COR-L47 (cell line): ENCODE measurements at regions not wholly inside any gene's neighbourhood (a gene's known extent, or its start where the extent isn't known, plus 50 kb on each side); places are given as distances from the start of the nearest gene placed in this dataset.
A peak's percentile ranks its signal among the peaks of the same experiment; 100 is the strongest.
"Not testable (repeated sequence)": the region's sequence is repeated elsewhere in the genome, so short reads cannot be mapped to it uniquely, and the experiment has no call there.

ENCODE experiments used
- DNase-seq: peaks from one replicate; lab custom pipeline; 2025; lab: John Stamatoyannopoulos, UW

GRCh38 chr11:96447208-96448110 is 57.6 kb downstream of the JRKL start:
- DNase-seq, result no peak

DNA sequence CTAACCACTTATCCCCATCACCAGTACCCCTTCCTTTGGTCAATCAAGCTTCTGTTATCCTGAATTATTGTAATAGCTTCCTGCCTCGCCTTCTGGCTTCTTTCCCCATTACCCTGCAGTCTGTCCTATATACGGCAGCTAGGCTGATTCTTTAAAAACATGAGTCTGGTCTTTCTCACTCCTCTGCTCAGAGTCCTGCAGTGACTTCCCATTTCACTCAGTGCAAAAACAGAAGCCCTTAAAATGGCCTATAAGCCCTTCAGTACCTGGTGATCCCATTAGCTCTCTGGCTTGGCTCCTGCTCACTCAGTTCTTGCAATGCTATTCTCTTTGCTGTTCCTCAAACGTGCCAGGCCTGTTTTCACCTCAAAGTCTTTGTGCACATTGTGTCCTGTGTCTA is 58.4 kb downstream of the JRKL start:
- DNase-seq, result no peak

GRCh38 chr11:96456111-96456510 is 66.3 kb downstream of the JRKL start:
- DNase-seq, result no peak

DNA sequence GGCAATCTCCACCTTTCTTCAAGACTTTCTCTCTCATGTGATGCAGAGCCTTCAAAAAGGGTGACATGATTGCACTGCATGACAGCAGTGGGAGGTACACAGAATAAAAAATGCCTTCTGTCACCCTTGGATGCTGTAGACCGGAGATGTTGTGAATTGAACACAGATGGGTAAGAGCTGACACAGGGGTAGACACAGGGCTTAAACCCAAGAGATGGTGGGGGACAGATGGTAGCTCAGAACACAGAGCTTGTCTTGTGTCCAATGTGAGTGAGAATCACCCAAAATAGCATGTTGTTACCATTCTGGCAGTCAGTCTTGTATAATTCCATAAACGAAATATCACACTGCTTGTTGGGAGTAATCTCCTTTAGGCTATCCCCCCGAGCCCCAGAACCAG is 69.9 kb downstream of the JRKL start:
- no peak for DNase-seq

GRCh38 chr11:96461871-96462270 is 72.1 kb downstream of the JRKL start:
- DNase-seq, result no peak

- peak; percentile 84 for DNase-seq
Observed at GRCh38 chr11:96464700-96465307, 75.0 kb downstream of the JRKL start.

- DNase-seq, result peak; percentile 29
Observed at GRCh38 chr11:96465512-96465911, 75.7 kb downstream of the JRKL start.

- no peak for DNase-seq
Observed at GRCh38 chr11:96466607-96467006, 76.8 kb downstream of the JRKL start.

DNA sequence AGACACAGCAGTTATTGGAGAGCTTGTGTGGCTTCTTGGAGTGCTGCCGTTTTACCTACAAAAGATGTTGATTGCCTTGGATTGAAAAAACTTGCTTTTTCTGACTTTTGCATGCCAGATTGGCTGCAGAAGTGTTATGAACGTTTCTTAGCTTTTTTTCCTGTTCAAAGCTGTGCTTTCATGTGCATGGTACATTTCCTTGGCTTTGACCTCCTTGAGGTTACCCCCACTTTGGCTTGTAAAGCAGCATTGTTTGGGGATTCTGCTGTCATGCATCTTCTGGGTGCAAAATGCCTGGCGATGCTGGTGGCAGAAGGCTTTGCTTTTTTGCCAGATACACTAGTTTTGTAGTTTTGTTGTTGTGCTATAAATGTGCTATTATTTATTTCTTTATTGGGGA is 80.0 kb downstream of the JRKL start:
- DNase-seq, result no peak

GRCh38 chr11:96470521-96470920 is 80.7 kb downstream of the JRKL start:
- no peak for DNase-seq

DNA sequence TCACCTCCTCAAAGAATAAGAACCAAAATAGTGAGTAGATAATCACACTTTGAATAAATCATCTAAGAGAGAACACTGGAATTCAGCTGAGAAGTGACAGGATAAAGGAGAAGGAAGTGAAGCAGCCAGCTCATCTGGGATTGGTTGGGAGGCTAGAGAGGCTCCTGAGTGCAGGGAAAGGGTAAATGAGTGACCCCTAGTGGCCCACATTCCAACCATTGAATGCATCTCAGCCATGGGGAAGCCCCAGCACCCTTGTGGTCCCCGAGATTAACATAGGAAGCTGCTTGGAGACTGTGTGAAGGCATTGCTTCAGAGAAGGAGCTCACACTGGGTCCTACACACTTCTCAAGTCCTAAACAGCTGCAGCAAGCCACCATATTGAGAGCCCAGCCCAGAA is 82.3 kb downstream of the JRKL start:
- no peak for DNase-seq

DNA sequence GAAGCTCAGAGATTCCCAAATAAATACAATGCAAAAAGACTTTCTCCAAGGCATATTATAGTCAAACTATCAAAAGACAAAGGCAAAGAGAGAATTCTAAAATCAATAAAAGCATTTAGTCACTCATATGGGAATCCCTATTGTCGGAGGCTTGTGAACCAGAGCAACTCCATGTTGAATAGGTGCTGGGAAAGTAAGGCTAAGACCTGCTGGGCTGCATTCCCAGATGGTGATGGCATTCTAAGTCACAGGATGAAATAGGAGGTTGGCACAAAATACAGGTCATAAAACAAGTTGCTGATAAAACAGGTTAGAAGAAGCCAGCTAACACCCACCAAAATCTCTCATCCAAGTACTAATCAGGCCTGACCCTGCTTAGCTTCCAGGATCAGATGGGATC is 84.5 kb downstream of the JRKL start:
- no peak for DNase-seq

- no peak for DNase-seq
Observed at GRCh38 chr11:96481204-96481603, 91.4 kb downstream of the JRKL start.

- DNase-seq, result no peak
Observed at GRCh38 chr11:96481771-96482170, 92.0 kb downstream of the JRKL start.

- DNase-seq, result no peak
Observed at GRCh38 chr11:96482193-96482592, 92.4 kb downstream of the JRKL start.

- no peak for DNase-seq
Observed at GRCh38 chr11:96483374-96483955, 93.7 kb downstream of the JRKL start.

DNA sequence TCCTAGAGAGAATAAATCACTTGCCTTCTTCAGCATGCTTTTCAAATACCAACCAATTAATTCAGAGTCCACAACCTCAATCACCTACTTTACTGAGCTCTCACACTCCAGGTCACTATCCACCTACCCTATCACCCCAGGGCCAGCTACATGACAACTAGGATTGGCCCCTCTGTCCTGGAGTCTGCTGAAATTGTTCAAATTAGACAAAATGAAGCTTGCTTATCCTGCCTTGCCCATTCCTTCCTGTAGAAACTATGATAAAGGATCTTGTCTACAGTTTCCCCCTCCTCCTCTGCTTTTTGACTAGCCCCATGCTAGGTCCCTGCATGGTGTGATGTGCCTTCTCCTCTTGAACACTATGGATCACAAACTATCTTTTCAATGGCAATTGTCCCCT is 94.5 kb downstream of the JRKL start:
- DNase-seq, result no peak

DNA sequence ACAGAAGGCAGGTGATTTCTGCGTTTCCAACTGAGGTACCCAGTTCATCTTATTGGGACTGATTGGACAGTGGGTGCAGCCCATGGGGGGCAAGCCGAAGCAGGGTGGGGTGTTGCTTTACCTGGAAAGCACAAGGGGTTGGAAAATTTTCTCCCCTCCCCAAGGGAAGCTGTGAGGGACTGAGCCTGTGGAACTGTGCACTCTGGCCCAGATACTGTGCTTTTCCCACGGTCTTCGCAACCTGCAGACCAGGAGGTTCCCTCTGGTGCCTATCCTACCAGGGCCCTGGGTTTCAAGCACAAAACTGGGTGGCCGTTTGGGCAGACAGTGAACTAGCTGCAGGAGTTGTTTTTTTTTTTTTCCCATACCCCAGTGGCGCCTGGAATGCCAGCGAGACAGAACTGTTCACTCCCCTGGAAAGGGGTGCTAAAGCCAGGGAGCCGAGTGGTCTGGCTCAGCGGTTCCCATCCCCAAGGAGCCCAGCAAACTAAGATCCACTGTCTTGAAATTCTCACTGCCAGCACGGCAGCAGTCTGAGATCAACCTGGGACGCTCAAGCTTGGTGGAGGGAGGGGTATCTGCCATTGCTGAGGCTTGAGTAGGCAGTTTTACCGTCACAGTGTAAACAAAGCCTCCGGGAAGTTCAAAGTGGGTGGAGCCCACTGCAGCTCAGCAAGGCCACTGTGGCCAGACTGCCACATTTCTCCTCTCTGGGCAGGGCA is 97.2 kb downstream of the JRKL start:
- no peak for DNase-seq

- not testable (repeated sequence) for DNase-seq
Observed at GRCh38 chr11:96488911-96489310, 99.1 kb downstream of the JRKL start.

- DNase-seq, result no peak
Observed at GRCh38 chr11:96500440-96500839, 110.6 kb downstream of the JRKL start.

DNA sequence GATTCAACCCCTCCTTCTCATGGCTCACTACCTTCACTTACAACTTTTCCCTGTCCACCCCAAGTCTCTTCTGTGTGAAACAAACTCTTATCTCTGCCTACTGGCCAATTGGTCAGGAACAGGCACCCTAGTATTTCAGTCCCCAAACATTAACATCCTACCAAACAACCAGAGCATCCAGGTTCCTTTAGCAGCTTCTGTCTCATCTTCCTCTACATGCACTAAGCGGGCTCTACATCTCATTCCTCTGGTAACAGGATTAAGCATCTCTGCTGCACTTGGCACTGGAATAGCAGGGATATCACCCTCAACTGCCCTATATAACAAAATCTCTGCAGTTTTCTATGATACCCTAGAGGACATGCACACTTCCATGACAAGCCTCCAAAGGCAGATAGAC is 116.2 kb downstream of the JRKL start:
- no peak for DNase-seq

GRCh38 chr11:96506953-96507354 is 117.1 kb downstream of the JRKL start:
- DNase-seq, result no peak

- DNase-seq, result no peak
Observed at GRCh38 chr11:96508861-96509260, 119.0 kb downstream of the JRKL start.
